ENCODE measurements at regions not wholly inside any gene's neighbourhood (a gene's known extent, or its start where the extent isn't known, plus 50 kb on each side); places are given as distances from the start of the nearest gene placed in this dataset.
A peak's percentile ranks its signal among the peaks of the same experiment; 100 is the strongest.

DNA sequence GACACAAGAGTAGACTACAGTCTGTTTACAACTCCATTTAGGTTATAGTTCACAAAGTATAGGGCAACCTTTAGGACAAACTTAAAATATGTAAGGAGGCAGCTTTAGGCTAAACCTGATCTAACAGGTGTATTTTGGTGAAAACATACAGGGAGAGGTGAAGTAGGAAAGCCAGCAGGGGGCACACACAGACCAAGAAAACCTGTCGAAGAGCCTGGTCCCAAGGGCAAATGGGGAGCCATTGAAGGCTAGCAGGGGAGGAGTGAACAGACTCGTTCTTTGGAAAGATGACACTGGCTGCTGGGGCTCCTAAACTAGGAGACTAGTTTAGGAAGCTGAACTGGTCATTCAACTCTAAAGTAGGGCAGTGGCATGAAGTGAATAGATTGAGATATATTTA, 138.8 kb upstream of the WSCD2 start:
- TF ChIP-seq, protein P1, sequence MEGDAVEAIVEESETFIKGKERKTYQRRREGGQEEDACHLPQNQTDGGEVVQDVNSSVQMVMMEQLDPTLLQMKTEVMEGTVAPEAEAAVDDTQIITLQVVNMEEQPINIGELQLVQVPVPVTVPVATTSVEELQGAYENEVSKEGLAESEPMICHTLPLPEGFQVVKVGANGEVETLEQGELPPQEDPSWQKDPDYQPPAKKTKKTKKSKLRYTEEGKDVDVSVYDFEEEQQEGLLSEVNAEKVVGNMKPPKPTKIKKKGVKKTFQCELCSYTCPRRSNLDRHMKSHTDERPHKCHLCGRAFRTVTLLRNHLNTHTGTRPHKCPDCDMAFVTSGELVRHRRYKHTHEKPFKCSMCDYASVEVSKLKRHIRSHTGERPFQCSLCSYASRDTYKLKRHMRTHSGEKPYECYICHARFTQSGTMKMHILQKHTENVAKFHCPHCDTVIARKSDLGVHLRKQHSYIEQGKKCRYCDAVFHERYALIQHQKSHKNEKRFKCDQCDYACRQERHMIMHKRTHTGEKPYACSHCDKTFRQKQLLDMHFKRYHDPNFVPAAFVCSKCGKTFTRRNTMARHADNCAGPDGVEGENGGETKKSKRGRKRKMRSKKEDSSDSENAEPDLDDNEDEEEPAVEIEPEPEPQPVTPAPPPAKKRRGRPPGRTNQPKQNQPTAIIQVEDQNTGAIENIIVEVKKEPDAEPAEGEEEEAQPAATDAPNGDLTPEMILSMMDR (IDR thresholded peaks at IDR 0.05), result peak; percentile 34 to 52 (median 36)
- TF ChIP-seq POLR2A (IDR thresholded peaks at IDR 0.05), result no peak

All from right lobe of liver (tissue), 4 donors.